ENCODE measurements at regions not wholly inside any gene's neighbourhood (a gene's known extent, or its start where the extent isn't known, plus 50 kb on each side); places are given as distances from the start of the nearest gene placed in this dataset.

- TF ChIP-seq CTCF (IDR thresholded peaks at IDR 0.05; ENCODE audit: low read depth, low read length, poor library complexity, severe bottlenecking) (no peak), EZH2phosphoT487 (IDR thresholded peaks at IDR 0.05; ENCODE audit: borderline replicate concordance, low read length) (no peak)
These were observed 459.6 kb downstream of the FRK start for GRCh38 chr6:115601064-115601463.
